Cardiac fibroblast (primary cell): ENCODE measurements at regions not wholly inside any gene's neighbourhood (a gene's known extent, or its start where the extent isn't known, plus 50 kb on each side); places are given as distances from the start of the nearest gene placed in this dataset.
"Not testable (repeated sequence)": the region's sequence is repeated elsewhere in the genome, so short reads cannot be mapped to it uniquely, and the experiment has no call there.

Experiments
- DNase-seq, 2 donors: peaks; one replicate each; pipeline versions ENCODE4 v3.0.0 to v3.0.0-alpha.2; 2010; ENCODE audit warnings: low read depth in 2 of 2
- H3K4me3 ChIP-seq, 2 donors: replicated peaks in 1 of 2; 1 replicate in 1 of 2; 2 replicates in 1 of 2; pipeline ENCODE4 v1.5.1; 2011; ENCODE audit warnings: low read depth in 2 of 2, low read length in 2 of 2, mild to moderate bottlenecking in 2 of 2, moderate library complexity in 1 of 2
- TF ChIP-seq, protein P1 (sequence below): IDR thresholded peaks from one replicate; pipeline ENCODE4 v1.5.1; 2011; ENCODE audit warnings: low read depth, mild to moderate bottlenecking, low read length, inconsistent platforms

- TF ChIP-seq, protein P1, sequence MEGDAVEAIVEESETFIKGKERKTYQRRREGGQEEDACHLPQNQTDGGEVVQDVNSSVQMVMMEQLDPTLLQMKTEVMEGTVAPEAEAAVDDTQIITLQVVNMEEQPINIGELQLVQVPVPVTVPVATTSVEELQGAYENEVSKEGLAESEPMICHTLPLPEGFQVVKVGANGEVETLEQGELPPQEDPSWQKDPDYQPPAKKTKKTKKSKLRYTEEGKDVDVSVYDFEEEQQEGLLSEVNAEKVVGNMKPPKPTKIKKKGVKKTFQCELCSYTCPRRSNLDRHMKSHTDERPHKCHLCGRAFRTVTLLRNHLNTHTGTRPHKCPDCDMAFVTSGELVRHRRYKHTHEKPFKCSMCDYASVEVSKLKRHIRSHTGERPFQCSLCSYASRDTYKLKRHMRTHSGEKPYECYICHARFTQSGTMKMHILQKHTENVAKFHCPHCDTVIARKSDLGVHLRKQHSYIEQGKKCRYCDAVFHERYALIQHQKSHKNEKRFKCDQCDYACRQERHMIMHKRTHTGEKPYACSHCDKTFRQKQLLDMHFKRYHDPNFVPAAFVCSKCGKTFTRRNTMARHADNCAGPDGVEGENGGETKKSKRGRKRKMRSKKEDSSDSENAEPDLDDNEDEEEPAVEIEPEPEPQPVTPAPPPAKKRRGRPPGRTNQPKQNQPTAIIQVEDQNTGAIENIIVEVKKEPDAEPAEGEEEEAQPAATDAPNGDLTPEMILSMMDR = no peak
- no peak for DNase-seq
Measured at GRCh38 chr6:150696190-150696589, 96.5 kb downstream of the PLEKHG1 start.

GRCh38 chr6:150696918-150697317, 97.2 kb downstream of the PLEKHG1 start:
- not testable (repeated sequence) for DNase-seq, H3K4me3 ChIP-seq

More at GRCh38 chr6:150696190-150696589, 96.5 kb downstream of the PLEKHG1 start:
- H3K4me3 ChIP-seq = no peak overlapping the region

DNA sequence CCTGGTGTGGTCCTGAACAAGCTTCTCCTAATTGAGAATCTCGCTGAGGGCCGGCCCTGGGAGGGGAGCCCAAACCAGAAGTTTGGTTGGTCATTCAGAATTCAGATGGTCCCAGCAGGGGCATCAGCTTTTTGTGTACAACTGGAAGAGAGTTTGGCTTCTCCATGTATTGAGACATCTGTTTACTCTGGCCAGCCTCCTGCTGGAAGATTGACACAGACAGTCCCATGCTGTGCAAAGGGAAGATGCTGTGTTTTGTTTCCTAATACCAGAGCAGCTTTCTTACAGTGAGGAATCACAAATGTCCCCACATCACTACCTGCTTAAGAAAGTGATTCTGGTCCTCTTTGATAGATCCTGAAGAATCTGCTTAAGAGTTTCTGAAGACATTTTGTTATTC, 97.8 kb downstream of the PLEKHG1 start:
- DNase-seq = no peak
- TF ChIP-seq, protein P1 = no peak
- H3K4me3 ChIP-seq = no peak overlapping the region

DNA sequence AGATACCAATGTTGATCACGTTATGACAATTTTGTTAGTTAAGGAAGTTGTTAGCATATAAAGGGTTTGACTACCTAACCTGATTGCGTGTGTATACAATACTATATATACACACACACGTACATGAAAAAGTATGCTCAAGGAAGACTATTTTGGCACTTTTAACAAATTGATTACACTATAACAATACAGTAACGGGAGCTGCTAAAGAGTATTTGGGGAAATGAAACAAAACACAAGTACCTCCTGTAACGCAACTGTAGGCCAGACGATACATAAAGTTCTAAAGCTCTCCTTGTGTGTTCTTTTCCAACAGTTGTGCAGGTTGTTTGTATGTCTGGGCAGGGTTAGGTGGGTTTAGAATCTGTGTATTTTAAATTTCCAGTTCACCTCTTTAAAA, 98.7 kb downstream of the PLEKHG1 start:
- TF ChIP-seq, protein P1 = no peak
- no peak overlapping the region for H3K4me3 ChIP-seq
- DNase-seq = no peak

GRCh38 chr6:150702675-150703074, 103.0 kb downstream of the PLEKHG1 start:
- H3K4me3 ChIP-seq = no peak overlapping the region
- TF ChIP-seq, protein P1 = no peak
- no peak for DNase-seq

GRCh38 chr6:150704447-150705192, 104.9 kb downstream of the PLEKHG1 start:
- H3K4me3 ChIP-seq = no peak overlapping the region
- DNase-seq = no peak
- TF ChIP-seq, protein P1 = no peak

GRCh38 chr6:150705392-150705791, 105.7 kb downstream of the PLEKHG1 start:
- no peak for DNase-seq
- TF ChIP-seq, protein P1 = no peak
- H3K4me3 ChIP-seq = no peak overlapping the region
